ENCODE measurements at regions not wholly inside any gene's neighbourhood (a gene's known extent, or its start where the extent isn't known, plus 50 kb on each side); places are given as distances from the start of the nearest gene placed in this dataset.

DNA sequence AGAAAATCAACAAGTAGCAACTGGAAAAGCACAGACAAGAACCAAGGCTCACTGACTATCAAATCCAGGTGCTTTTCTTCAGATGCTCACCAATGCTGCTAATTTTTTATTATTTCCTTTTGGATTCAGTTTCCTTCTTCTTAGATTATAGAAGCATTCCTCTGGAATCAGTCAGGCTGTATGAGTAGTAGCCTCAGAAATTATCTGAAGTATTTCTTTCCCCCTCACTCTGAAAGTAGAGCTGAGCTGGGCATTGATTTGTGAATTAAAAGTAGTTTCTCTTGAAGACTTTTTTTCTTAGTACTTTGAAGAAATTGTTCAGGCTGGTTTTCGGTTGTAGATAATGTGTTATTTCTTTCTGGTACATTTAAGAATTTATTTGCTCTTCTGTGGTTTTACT lies 273.7 kb downstream of the NOL4 start:
- no peak for FAIRE-seq

DNA sequence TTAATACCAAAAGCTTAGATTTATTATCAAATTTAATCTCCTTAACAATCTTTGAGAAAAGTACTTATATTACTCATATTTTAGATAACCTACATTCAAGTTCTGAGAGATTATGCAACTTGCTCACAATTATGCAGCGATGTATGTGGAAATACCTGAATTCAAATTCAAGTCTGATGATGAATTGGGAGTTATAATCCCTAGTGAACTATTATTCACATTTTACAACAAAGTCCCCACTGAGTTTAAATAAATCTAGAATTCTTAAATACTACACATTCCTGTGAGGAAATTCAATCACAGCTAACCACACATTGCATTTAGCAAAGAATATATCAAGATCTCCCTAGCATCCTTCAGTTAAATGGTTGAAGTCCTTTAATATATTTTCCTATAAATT lies 278.4 kb downstream of the NOL4 start:
- no peak for FAIRE-seq

DNA sequence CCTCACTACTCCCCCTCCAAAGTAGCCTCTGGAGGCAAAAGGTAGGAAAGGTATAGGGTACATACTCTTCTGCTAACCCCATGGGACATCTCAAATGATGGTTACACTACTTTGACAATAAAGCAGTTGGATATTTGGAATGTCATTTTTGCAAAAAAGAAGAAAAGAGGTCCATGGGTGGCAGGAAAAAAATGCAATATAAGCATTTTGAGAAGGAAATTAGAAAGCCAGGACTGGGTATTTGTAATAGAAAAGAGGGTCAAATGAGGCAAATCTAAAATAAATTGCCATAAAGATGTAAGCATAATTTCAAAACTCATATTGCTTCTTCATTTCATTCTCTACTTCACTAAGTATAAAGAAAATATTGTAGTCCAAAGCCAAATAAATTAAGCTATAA lies 280.2 kb downstream of the NOL4 start:
- FAIRE-seq: no peak

DNA sequence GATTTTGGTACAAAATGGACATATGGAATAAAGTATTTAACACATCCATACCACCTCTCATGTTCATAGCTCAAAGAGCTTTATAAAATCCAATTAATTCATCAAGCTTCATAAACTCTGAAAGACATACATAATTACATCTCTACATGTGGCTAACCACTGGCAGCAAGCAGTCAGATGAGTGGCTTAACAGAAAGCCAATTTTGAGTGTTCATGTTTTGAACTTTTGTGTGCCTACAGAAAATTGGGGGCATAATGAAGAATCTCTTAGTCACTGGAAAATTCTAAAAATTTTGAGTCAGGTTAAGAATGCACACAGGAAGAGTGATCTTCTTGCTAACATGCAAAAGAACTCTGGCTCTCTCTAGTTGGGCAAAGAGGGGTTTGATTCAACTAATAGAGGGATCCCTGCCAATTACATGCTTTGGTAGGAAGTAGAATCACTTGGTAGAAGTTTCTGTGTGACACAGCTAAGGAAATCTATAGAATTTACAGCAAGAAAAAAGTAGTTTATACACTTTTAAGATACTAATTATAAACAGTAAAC lies 287.4 kb downstream of the NOL4 start:
- no peak for FAIRE-seq

DNA sequence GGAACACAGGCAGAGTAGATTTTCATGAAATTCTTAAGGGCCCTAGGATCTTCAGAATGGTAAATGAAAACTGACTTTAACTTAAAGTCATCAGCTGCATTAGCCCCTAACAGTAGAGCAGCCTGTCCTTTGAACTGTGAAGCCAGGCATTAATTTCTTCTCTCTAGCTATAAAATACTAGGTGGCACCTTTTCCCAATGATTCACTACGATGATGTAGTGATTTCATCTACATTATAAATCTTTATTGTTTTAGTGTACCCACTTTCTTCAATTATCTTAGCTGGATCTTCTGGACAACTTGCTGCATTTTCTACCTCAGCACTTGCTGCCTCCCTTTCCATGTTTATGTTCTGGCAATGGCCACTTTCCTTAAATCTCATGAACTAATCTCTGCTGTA lies 290.5 kb downstream of the NOL4 start:
- FAIRE-seq: no peak

DNA sequence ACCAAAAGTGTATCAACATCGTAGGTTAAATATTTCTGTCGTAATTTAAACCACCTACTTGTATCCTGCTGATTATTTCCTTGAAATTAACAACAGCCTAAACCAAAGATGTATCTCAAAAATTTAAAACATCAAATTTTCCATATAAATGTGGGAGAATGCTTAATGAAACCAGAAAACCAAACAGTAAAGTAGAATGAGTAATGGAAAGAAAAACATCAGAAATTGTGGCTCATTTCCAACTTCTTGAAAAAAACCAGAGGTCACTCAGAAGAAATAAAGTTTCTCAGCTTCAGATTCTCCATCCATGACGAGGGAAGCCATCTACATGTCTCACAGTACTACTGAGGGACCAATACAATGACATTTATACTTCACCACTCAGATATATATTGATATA lies 296.5 kb downstream of the NOL4 start:
- no peak for FAIRE-seq

DNA sequence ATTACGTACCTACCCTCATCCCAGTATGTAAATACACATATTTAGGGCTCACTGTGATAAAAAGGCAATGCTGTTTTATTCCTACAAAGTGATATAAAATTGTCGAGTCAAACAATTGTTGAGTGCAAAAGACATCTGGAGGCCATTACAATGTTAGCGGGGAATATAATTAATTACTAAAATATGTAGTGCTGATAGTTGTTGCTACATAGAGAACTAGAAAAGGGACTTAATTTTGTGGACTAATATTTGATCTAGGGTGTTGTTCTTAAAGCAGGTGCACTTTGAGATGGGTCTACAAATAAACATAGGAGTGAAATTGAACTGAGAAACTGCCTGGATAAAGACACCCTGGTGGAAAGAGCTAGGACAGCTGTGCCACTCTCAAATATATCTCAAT lies 300.1 kb downstream of the NOL4 start:
- FAIRE-seq: no peak

DNA sequence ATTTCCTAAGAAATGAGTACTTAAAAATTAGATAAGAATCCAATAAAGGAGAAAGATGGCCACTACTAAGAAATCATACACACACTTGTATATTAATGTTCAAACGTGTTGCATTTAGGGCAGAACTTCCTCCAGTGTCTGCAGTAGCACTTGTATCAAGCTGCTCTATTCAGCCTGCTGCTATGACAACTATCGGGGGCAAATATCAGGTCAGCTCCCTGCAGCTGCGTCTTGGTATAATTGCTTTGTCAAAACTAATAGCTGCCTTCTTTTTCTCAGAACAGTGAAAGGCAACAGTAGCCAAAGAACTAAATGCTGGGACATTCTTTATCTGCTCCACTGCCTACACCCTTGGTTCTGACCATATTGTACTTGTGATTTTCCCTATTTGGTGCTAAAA lies 300.7 kb downstream of the NOL4 start:
- no peak for FAIRE-seq

DNA sequence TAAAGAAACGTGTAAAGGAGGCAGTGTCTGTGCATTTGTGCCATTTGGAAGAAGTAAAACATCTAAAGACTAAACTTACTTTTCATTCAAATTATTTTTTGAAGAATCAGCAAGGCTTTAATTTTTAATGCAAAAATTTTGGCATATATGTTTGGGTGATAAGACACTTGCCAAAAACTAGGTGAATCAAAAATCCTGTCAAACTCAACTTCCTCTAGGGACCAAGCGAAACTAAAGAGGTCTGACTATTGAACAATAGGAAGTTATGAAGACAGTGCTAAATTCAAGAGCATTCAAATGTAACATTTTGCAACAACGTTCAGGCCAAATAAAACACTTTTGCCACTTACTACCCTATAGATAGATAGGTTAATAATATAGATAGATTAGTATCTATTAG lies 306.1 kb downstream of the NOL4 start:
- no peak for FAIRE-seq

DNA sequence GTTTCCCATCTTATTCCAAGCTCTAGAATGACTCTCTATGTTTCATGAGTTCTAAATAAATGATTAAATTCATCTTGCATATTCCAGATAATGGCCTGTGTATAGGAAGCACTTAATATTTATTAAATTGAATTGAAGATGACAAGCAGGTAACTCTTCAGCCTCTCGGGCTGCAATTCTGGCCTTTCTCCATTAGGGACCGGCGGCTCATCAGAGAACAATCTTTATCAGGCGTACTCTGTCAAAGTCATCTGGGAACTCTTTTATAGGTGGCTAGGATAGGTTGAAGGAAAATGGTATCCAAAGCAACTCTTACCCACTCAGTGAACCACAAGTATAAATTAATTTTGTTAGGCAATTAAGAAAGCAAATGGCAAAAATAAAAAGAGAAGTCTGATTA lies 308.5 kb downstream of the NOL4 start:
- no peak for FAIRE-seq

DNA sequence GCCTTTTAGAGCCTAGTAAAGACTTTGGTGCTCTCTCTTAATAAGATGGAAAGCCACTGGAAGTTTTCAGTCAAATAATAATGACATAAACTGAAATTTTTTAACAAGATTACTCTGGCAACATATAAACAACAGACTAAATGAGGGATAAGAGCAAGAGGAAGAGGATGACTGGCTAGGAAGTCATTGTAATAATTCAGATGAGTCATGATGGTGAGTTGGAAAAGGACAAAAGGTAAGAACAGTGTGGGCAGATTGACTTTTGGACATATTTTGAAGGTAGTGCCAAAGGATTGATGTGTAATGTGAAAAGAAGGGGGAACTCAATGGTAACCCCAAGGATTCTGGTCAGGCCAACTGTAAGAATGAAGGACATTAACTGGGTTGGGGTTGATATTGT lies 310.3 kb downstream of the NOL4 start:
- FAIRE-seq: no peak

DNA sequence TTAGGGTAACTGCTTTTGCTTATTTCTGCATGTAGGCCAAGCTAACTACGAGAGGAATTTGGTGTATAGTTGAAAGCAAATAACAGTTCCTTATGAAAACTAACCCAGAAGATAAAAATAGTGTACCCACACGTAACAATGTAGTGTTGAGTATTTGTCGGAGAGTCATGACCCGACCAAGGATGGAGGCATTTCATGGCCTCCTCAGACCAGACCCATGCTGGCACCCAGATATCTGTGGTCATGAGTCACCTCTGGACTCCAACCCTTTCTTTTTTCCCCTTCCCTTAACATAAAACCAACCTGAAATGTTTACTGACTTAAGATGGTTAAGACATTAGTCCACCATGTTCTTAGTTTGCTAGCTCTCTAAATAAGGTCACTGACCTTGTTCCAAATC lies 318.7 kb downstream of the NOL4 start:
- no peak for FAIRE-seq

DNA sequence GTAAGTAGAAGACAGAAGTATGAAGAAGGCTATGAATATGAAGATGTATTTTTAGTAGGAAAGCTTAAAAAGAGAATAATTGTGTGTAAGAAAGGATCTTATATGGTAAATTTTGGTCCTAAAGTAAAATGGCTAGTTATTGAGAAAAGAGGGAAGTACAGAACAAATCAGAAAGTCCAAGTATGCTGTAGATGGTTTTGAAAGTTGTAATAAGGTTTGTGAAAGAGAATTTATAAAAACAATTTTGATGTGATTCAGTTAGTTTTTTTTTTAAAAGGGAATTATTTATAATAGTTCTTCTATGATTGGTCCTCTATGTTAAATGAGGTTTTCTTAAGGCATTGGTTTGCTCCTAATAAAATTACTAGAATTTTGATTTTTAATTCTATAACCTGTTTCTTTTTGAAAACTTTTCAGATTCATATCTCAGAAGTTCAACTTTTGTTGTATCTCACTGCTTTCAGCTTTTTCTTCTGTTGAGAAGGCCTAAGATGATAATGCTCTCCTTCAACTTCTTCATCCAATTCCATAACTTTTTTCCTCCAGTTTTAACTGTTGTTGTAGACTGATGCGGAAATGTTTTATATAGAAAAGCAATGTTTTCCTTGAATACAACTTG lies 322.7 kb downstream of the NOL4 start:
- FAIRE-seq: no peak

DNA sequence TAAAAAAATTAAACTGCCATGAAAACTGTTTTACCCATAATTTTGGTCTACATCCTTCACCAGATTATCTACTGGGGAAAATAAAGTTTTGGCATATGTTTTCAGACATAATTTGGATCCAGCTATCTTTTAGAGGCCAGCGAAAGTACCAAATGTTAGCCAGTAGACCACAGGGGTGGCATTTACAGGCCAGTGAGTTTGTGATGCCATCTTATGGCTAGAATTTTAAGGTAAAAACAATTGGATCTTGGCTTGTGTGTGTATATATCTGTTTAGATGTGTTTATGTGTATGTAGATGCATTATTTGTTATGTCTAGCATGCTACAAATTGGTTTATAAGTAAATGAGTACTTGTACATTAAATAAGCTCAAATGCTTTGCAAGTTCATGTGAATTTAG lies 322.6 kb downstream of the ASXL3 start:
- no peak for FAIRE-seq

DNA sequence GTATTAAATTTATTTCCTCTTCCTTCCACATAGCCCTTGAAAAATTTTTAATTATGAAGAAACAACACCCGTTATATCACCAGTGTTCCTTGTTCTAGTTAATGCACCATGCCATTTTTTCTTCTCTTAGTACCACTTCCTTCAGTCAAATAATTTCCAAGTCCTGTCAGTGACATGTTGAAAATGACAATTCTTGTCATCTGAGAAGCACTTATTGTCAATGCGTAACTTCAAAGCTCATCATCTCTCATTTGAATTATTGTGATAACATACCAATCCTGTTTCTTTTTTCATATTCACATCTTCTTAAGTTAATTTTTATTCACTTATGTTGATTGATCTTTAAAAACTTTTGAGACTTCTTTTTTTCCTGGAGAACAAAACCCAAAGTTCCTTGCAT lies 320.4 kb downstream of the ASXL3 start:
- no peak for FAIRE-seq

DNA sequence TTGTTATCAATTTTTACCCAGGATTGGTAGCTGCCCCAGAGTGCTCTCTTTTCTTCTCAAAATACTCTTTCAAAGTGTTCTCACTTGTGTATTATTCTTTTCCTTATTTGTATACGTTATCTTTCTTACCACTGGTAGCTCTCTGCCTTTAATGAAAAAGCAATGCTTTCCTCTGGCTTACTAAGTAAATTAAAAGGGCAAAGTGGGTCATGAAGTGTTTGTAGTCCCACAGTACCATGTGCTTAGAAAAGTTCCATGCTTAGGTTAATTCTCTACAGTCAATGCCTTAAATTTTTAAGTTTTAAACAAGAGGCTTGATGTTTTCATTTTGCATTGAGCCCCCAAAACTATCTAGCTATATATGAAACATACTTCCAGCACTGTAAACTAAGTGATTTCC lies 300.2 kb downstream of the ASXL3 start:
- no peak for FAIRE-seq

DNA sequence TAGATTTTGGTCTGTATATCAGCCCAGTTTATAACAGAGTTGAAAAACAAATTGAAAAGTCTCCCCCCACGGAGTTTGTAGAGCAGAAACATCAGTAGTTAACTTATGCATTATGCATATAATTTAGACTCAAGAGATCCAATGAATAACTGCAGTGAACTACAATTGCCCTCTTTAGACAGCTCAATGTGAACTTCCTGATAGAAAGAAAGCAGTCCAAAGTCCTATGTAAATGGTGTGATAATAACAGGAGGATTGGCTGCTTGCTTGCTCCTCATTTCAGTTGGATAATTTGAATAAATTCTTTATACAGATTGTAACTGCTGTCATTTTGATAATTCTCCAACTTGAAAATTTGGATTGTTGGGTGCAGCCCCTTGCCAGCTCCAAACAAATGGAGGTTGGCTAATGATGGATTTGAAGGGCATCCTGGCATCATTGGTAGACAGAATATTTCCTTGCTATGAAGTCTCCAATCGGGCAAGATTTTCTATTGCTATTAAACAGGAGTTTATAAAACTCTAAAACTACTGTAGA lies 297.1 kb downstream of the ASXL3 start:
- FAIRE-seq: no peak

DNA sequence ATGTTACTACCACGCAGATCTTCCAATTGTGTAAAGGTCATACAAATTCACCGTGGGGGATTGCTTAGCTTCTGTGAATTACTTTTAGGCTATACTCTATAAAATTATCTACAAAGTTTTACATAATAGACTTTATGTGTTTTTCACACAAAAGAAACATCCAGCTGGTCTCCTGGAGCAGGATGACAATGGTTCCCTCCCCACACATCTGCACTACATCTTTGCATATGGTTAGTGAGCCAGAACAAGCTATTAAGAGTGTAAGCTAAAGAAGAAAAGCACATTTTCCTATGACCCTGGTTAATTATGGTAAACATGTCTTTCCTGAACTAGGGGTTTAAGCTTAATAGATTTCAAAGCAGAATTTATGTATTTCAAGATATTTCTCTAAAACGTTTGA lies 295.1 kb downstream of the ASXL3 start:
- FAIRE-seq: no peak

DNA sequence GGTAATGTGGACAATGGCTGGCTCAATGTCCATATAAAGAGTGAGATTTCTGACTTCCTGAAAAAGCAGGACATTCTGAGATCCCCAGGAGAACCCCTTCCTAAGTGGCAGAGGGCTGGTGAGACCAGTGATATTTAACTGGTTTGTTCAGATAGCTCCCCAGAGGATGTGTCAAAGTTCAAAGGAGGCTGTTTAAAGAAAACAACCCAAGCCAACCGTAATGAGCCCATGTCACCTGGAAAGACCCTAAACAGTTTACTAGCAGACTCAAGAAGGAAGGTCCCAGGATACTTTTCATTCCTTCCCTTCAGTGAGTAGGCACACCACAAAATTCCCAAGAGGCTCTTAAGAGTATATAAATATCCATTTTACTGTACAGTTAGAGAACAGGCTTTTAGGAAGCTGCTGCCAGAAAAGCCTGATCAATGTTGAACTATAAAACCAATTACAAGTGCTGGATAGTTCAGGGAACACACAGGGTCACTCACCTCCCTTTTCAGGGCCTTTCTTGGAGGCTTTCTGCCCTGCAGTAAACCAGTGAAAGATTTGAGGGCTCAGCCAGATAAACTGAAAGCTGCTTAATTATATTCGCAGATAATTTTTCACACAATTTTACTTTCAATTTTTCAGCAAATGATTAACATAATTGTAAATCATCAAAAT lies 293.5 kb downstream of the ASXL3 start:
- no peak for FAIRE-seq

DNA sequence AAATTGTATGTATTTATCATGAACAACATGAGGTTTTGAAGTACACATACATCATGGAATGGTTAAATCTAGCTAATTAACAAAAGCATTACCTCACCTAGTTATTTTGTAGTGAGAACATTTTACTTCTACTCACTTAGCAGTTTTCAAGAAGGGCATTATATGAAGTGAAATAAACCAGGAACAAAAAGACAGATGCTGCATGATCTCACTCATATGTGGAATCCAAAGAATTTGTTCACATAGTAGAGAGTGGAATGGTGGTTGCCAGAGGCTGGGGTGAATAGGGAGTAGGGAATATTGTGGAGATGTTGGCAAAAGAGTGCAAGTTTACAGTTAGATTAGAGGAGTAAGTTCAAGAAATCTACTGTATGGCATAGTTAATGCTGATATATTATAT lies 292.0 kb downstream of the ASXL3 start:
- no peak for FAIRE-seq

DNA sequence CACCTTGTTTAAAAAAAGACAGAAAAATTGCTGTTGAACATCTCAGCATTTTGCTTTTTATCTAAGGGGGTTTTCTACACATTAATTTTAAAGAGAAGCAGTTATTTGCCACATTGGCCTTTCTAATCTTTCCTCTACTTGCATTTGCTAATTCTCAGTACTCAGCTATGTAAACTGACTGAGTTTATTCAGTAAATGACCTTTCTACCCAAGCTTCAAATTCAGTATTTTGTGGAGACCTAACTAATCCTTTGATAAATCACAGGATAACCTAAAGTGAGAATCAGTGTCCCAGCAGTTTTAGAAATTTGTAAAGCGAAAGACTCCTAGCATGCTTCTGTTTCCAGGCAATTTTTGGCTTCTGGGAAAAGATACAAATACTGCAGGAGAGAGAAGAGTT lies 288.4 kb downstream of the ASXL3 start:
- FAIRE-seq: no peak

DNA sequence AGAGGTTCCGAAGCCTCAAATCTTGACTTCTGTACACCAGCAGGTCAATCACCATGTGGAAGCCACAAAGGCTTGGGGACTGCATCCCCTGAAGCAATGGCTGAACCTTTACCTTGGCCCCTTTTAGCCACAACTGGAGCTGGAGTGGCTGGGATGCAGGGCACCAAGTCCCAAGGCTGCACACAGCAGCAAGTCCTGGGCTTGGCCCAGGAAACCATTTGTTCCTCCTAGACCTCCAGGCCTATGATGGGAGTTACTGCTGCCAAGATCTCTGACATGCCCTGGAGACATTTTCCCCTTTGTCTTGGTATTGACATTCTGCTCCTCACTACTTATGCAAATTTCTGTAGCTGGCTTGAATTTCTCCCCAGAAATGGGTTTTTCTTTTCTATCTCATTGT lies 285.9 kb downstream of the ASXL3 start:
- FAIRE-seq: no peak

DNA sequence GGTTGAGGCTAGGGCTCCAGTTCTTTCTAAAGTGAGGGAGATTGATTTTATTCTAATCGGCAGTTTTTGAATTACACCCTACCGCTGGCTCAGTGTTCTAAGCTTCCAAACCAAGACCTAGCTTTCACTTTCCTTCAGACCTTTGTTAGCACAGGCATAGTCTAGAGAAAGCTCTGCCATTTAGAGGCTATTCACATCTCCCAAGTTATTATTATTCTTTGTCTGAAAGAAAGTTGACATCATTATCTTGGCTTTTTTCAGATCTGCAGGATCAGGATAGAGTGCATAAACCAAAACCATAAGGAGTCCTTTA lies 276.8 kb downstream of the ASXL3 start:
- FAIRE-seq: no peak

DNA sequence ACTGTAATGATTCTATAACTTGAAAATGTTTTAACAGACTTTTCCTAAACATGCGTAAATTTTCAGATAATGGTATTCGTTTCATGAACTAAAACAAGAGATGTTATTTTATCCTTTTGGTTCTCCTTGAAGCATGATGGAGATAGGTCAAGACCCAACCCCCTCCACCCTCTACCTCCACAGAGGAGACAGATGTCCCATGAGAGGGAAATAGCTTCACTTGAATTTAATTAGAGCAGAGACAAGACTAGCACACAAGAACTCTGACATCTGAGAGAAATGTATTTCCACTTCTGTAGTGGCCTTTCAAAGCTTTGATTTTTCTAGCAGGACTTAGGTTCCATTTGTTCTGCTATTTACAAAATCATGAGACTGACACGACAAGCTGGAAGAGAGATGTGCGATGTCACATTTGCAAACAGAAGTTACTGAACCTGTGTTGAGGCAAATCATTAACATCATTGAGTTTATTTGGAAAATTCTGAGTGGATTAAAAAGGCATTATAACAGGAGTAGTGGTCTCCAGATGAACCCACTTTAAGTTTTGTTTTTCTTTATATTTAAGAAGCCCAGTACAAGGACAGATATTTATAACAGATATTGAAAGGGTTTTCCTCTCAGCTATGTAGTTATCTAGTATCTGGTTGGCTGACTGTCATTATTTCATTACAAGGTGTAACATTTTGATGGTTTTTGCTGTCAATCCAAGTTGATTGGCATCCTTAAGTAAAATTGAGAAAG lies 276.2 kb downstream of the ASXL3 start:
- FAIRE-seq: no peak
